HTR-8/SVneo (cell line): ENCODE measurements at regions not wholly inside any gene's neighbourhood (a gene's known extent, or its start where the extent isn't known, plus 50 kb on each side); places are given as distances from the start of the nearest gene placed in this dataset.

ENCODE experiments used
- DNase-seq: peaks from one replicate; pipeline ENCODE4 v3.0.0; 2011; ENCODE audit warnings: low spot score, mixed read lengths; ENCODE audit not compliant: insufficient read length
- FAIRE-seq: peaks from 2 replicates; lab custom pipeline; 2011; peaks lifted over from hg19 to GRCh38; lab: Jason Lieb, UNC

DNA sequence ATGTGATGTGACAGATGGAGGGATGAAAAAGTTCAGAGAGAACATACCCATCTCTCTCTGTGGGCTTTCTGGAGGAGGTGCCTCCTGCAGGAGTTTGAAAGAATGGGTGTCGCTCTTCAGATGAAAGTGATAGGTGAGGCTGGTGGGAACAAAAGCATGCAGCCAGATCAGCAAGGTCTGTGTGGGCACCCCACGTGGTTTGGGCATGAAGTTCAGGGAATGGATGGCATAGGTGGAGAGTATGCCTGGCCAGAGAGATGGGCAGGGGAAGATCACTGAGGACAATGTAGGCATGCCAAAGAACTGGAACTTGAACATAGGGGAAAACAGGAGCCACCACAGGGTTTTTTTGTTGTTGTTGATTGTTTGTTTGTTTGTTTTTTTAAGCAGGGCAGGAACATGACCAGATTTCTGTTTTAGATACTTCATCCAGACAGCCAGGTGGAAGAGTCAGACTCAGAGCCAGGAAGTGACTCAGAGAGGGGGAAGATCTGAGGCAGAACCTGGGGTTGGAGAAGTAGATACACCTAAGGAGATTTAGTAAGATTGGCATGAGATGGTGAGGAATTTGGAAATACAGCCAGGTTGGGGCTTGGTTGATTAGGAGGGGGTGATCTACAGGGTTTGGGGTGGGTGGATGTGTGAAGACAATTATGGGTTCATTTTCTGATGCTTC lies 64.8 kb upstream of the CLSTN2 start:
- FAIRE-seq (no peak), DNase-seq (no peak)

DNA sequence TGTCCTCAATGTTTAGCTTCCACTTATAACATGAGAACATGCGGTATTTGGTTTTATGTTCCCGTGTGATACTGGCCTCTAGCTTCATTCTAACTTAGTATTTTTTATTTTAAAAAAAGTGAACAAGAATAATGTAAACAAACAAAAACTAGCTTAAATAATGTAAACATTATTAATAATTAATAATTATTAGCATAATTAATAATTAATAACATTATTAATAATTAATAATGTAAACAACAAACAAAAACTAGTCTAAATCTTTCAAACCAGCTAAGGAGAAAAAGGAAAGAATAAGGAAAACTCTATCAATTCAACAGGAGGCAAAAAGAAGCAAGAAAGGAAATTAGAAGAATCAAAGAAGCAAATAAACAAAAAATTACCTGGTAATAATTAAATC lies 66.2 kb upstream of the CLSTN2 start:
- no peak for DNase-seq
- no peak for FAIRE-seq

DNA sequence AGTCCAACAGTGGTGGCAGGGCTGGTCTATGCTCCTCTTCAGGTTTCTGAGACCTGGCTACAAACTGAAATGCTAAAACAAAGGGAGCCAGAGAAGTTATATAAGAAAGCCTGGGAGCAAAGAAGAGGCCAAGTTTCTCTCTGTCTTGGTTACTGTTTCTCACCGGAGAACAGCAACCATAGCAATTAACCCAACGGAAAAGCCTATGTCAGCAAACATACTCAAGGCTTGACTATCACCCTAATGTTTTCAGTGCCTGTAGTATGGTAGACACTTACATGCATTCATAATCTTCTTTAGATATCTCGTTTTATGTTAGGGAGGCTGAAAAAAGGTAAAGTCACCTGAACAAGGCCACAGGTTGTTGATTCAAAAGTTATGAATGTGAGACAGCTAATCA lies 86.3 kb upstream of the CLSTN2 start:
- FAIRE-seq (no peak), DNase-seq (no peak)

DNA sequence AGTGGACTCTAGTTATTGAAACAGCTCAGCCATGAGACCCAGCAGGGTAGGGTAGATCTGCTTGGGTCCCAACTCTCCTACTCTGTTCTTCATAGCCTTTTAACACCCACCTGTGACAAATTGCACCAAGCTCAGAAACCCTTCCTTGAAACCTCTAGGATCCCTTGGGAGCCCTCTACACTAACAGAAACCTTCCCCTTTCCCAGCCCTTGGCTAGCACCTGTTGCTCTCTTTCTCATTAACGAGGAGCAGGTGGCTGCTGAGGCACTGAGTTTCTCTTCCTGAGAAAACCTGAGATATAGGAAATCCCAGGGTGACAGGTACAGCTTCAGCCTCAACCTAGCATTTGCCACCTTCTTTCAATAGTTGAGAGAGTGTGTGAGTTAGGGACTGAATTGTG lies 88.3 kb upstream of the CLSTN2 start:
- FAIRE-seq, result no peak
- no peak for DNase-seq

DNA sequence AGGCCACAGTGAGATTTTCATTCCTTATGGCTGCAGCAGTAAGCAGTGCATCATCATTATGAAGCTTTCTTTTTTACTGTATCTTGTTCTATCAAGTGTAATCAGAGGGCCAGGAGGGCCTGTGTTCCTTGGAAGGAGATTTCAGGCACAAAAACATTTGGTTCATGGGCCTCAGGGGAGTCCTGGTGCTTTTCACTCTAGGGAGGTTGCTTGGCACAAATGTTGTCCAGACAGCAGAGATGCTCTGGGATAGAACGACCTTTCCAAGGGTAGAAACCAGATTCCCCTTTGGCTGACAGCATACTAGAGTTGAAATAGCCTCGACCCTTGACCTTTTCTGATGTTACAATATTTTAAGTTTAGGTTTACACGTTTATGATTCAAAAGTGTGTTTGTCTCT lies 95.3 kb upstream of the CLSTN2 start:
- DNase-seq (no peak), FAIRE-seq (no peak)

DNA sequence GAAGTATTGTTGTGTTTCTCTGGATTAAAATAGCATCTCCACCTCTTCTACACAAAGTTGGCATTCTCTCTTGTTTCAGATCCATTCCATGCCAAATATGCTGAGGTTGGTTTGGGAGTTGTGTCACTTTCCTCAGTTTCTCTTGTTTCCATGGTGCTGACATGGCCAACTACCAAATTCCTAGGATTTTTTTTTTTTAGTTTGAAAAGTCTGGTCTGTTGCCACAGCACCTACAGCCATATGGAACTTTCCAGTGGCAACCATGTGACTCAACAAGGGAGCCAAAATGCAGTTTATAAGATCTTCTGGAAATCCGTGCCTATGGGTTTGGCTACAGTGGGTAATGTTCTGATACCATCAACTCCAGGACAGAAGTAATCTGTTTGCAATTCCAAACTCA lies 96.0 kb upstream of the CLSTN2 start:
- DNase-seq, result no peak
- FAIRE-seq, result no peak

DNA sequence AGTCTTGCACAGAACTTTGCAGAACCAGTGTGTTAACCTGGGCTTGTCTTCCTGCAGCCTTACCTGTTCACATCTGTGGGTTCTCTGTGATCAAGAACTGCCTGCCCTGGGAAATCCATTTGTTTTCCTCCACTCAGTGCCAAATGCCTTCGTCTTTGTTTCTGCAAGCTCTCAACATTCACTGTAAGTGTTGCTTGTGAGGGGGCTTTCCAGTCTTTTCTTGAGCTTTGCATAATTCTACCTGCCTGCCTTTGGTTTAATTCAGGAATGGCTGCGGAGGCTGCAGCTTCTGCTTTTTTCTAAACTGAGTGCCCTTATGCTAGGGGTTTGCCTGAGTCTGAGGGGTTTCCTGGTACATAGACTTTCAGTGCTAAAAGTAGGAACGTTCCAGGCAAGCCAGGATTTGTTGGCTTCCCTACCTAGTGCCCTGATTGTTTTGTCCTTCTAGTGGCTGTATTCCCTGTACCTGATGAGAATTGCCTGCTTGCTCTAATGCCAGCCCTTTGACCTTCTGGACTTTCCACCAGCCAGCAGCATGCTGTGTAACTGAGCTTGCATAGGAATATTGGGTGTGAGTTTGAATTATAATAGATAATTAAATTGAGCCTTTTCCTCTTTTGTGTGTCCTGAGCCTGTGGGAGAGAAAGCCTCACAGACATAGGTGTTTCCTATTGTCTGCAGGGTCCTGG lies 96.6 kb upstream of the CLSTN2 start:
- no peak for DNase-seq

DNA sequence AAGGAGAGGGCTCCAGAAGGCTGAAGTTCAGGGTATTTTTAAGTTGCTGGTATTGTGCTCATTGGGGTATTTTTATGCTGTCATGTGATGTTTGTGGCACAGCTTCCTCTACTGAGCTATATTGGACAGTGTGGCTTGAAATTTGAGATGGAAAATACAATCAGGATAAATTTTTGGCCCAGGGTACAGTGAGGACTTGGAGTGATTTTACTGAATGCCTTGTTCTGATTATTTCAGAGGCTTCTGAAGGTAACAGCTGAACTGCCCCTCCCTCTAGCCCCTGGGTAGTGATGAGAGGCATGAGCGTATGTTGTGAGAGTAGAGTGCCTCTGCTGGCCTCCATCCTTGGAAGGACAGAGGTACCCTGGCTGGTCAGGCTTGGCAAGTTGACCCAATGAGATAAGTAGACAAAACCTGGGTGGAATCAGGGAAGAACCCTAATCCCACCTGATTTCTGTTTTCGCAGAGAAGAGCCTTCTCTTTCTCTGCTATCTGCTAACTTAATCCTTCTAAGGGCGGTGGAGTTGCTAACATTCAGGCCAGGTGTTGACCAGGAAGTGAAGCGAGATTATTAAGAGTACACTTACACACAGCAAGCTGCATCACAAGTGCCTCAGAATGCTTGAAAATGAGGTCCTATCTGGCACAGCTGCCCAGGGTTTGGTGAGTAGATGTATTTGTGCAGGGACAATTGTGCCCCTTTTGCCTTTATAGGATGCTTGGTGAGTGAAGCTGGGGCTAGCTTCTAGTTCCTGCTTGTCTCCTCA lies 98.1 kb upstream of the CLSTN2 start:
- FAIRE-seq (no peak), DNase-seq (no peak)

More for the DNA sequence above, 96.6 kb upstream of the CLSTN2 start:
- FAIRE-seq, result no peak

DNA sequence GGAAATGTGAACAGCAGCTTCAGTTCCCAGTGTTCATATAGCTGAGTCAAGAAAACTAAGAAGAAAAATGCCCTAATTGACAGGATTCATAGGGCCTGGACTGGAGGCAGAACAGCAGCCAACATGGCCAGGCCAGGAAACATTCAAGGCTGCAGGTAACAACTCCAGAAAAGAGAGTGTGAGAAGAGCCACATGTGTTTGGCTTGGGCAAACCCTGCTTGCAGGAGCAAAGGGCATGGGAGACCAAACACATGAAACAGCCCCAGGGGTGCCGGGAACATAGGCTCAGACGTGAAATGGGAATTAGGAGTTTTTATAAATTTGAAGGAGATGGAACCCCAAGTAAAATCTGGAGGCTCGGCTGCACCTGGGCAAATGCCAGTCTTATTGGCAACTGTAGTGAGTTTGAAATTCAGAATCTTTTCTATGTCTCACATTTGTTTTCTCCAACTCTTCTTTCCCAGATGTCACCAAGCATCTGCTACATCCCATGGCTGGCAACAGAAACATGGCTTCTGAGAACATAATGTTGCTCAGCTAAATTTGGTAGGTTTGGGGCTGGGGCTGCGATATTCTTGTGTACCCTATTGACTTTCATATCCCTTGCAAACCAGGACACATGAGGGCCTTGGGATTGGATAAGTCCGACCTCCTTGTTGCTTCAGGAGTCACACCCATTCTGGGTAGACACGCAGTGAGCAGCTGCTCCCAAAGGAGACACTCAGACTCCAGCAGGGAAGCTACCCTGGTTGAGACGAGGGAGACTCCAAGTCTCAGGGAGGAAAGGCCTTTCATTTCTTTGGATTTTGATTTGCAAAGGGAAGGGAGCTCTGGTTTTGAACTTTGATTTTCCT lies 98.9 kb upstream of the CLSTN2 start:
- no peak for DNase-seq
- no peak for FAIRE-seq

DNA sequence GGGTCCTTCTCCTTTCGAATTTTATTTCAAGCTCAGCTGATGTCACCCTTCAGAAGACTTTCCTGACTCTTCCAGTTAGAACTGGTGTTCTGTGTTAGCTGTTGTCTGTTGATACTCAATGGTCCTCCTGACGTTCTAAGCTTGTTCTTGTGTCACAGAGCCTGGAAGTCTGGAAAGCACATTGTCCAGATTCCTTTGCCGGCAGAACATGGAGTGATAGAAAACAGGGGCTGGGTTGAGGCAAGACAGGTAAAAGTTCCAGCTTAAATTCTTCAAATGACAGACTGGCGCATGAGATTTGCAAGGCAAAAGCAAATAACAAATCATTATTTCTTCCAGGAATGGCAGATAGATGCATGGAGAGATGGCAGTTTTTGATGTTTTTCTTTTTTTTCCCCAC lies 102.0 kb upstream of the CLSTN2 start:
- DNase-seq (no peak), FAIRE-seq (no peak)

DNA sequence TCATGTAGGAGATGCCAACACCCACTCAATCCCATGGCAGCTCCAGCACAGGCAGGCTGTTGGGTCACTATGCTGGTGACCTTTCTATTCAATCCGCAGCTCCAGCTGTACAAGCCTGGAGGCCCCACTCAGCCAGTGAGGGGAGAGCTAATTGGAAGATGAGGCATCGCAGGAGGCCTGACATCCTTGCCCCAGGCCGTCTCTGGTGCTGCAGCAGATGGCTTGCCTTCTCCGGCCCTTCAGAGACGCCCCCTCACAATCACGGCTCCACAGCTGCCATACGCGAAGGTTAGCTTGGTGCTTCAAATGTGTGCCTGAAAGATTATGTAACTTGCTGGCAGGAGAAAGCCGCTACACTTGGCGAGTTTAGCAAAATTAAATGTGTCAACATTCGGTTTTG lies 104.2 kb upstream of the CLSTN2 start:
- DNase-seq (no peak), FAIRE-seq (no peak)

DNA sequence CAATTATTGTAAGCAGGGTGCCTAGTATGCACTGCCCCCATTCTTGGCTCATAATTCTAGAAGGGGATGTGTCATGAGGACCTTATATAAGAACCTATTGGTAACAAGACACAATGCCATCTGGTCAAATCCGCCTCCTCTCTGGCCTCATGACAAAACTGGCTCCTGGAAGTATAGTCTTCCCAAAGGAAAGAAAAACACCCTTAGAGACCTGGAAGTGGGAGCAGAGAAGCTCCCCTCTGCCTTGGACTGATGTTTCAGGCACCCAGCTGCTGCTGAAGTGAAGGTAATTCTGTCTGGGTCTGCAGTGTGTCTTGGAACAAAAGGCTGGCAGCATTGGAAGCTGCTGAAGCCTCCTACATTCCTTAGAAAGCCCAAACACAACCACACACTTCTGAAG lies 107.2 kb upstream of the CLSTN2 start:
- DNase-seq (no peak), FAIRE-seq (no peak)

DNA sequence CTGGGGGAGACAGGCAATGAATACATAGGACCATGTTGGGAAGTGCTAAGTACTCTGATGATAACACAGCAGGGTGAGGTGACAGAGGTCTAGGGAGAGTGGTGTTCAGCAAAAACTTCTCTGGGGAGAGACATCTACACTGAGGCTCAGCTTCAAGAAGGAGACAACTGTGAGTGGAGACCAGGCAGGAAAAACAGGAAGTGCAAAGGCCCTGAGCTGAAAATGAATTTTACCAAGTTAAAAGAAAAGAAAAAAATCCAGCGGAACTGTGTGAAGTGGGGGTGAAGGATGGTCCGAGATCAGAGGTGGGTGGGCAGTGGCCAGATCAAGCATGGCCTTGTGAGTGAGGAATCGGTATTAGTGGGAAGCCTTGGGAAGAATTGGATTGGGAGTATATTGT lies 110.1 kb upstream of the CLSTN2 start:
- no peak for DNase-seq
- FAIRE-seq, result no peak

DNA sequence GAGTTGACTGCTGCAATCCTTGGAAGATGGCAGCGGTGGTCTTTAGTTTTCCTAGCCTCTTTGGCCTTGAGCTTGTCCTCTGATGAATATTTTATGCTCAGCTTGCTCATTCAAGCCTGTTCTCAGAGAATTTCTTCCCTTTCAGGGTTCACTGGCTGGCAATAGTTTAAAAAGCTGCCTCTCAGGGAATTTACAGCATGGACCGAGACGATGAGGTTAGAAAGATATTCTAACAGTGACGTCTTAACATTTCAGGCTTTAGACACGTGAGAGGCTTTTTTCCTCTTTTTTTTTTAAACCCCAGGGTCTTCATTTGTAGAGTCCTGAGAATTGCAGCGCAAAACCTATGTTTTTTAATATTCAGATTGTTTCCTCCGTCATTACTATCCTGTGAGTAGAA lies 120.3 kb upstream of the CLSTN2 start:
- no peak for FAIRE-seq
- no peak for DNase-seq

DNA sequence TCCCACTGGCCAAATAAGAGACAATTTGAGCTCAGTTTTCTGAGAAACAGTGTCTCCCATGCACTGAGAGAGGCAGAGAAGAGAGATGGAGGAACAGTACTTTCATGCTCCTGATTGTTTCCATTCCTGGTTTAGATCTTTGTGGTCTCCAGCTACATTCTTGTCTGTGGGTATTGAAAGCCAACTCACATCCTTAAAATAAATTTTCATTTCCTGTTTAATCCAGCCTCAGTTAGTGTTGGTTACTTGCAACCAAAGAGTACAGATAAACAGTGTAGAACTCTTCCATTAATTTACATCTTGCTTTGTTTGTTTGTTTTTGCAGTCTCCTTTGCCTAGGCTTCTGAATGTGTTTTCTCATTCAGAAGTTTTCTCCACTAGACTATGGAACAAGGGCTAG lies 123.7 kb upstream of the CLSTN2 start:
- DNase-seq, result no peak
- no peak for FAIRE-seq

DNA sequence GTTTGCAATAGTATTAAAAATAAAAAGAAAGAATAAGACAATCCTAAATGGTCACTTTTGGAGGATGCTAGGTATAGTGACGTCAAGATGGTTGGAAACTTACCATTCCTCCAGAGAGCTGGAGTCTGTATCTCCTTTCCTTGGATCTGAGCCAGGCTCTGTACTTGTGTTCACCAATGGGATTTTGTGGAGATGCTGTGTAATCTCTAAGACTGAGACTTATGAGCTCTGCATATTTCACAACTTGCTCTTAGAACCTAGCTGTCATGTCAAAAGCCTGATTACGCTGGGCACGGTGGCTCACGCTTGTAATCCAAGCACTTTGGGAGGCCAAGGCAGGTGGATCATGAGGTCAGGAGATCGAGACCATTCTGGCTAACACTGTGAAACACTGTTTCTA lies 126.8 kb upstream of the CLSTN2 start:
- DNase-seq (no peak), FAIRE-seq (no peak)

DNA sequence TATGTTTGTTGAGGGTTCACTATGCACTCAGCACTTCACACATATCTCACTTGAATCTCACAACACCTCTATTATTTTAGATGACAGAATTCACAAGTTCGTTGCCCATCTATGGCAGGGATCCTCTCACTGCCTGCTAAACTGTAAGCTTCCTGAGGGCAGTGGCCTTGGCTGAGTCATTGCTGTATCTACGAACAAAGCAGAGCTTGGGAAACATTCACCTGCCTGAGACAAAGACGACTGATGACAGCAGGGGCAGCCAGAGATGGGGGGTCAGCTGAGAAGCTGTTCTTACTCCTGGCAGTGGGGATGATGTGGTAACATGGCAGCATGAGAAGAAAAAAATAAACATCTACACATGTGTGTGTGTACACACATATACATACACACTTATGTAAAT lies 125.5 kb upstream of the NMNAT3 start:
- DNase-seq (no peak), FAIRE-seq (no peak)

DNA sequence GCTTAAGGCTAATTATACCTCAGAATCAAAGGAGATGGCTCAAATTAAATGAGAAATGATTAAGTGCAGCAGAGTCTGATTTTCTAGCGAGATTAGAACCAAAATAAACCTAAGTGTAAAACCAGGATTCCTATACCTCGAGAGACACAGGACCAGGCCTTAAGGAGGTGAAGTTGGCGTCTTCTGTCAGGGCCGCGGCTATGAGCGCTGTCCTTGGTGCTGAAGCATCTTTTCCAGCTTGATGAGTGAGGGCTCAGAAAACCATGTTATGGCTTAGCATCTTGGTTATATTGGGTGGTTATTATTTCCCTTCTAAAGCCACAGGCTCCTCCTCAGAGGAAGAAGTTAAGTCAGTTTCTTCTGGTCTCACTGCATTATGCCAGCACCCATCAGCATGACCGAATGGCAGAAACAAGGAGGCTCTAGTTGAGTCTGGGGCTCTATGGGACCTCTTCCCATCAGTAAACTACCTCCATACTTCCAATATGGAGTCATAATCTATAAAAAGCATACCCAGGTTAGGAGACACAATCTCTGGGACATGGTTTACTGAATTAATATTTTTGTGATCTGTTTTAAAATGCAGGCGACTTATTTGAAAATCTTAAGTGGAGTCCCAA lies 120.1 kb upstream of the NMNAT3 start:
- FAIRE-seq, result no peak
- DNase-seq, result no peak

DNA sequence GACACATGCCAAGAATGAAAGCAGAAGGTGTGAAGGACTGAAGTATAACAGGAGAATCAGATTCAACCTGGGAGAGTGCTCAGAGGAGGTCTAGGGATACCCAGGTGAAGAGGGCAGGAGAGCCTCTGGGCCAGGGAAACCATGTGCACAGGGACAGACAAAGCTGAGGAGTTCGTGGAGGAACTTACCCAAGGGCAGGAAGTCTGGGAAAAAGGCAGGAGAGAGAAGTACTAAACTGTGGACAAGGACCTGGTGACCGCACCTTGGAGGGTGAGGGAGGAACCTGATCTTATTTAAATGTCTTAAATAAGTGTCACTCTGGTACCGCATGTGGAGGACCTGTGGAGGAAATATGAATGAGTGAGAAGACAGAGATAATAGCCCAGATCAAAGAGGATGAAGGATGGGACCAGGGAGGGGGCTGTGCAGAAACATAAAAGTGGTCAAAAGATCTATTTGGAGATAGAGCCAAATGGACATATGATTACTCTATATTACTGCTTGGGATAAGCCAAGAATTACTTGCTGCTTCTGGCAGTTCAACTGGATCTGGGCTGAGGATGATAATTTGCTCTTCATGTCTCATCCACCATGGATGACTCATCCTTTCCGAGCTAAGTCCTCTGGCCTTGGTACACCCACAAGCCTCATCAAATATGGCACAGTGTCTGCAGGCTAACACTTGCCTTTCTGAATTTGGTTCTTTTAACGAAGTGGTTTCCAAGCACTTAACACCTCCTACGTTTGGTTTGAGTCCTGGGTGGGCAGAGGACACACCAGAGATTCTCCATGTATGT lies 116.9 kb upstream of the NMNAT3 start:
- DNase-seq (no peak), FAIRE-seq (no peak)
